ENCODE measurements at regions not wholly inside any gene's neighbourhood (a gene's known extent, or its start where the extent isn't known, plus 50 kb on each side); places are given as distances from the start of the nearest gene placed in this dataset.
"Not testable (repeated sequence)": the region's sequence is repeated elsewhere in the genome, so short reads cannot be mapped to it uniquely, and the experiment has no call there.

DNA sequence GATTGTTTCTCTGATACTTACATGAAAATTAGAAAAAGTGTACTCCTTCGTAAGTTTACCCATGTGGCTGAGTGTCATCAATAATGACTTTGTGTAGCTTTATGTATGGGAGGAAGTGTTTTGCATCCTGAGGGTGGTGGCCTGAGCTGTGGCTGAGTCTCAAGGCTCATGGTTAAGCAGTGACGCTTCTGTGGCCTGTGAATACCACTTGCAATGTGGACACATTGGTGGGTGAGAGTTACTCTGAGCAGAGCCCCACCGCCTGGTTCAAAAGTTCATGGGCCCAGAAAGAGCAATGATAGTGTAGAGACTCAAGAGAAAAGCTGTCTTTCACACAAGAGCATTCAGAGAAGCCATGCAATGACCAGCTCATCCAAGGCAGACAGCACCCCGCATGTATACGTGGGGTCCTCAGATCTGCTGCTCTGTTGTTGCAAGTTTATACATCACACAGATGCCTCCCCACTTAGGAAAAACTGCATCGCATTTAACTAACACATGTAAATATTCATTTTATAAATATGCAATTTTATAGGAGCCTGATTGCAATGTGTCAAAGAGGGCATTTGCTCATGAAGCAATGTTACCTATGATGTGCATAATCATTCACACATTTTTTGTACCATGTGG, 55.1 kb upstream of the FRMD6 start:
- TF ChIP-seq, protein P1, sequence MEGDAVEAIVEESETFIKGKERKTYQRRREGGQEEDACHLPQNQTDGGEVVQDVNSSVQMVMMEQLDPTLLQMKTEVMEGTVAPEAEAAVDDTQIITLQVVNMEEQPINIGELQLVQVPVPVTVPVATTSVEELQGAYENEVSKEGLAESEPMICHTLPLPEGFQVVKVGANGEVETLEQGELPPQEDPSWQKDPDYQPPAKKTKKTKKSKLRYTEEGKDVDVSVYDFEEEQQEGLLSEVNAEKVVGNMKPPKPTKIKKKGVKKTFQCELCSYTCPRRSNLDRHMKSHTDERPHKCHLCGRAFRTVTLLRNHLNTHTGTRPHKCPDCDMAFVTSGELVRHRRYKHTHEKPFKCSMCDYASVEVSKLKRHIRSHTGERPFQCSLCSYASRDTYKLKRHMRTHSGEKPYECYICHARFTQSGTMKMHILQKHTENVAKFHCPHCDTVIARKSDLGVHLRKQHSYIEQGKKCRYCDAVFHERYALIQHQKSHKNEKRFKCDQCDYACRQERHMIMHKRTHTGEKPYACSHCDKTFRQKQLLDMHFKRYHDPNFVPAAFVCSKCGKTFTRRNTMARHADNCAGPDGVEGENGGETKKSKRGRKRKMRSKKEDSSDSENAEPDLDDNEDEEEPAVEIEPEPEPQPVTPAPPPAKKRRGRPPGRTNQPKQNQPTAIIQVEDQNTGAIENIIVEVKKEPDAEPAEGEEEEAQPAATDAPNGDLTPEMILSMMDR (IDR thresholded peaks at IDR 0.05; ENCODE audit: insufficient read depth, missing control alignments), result no peak
- no peak for FAIRE-seq
- DNase-seq (ENCODE audit: insufficient read length, low spot score), result no peak

DNA sequence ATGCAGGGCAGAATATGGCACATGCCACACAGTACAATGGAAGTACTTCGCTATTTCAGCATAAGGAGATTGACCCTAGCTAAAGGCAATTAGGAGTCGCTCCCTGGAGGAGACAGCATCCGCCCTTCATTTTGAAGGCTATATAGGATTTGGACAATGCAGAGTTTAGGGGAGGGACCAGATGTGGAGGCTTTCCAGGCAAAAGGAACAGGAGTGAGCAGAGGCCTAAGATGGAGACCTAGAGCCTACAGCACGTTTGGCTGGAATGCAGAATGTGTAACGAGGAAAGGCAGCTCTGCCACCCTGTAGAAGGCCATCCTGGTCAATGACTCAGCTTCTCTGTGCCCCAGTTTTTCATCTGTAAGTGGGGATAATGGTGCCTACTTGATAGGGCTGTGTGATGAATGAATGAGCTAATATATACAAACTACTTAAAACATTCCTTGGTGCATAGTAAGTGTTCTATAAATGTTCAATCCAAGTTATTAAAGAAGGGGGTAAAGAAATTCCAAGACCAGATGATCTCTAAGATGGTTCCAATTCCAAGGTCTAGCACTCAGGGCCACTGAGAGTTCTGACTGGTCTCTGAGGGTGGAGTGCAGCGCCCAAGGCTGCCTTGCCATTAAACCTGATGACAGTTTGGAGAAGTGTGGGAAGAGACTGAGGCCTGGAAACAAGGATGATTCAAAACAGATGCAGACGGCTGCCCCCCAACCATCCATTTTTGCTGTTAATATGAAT, 54.3 kb upstream of the FRMD6 start:
- FAIRE-seq (no peak), DNase-seq (ENCODE audit: insufficient read length, low spot score) (no peak)
- TF ChIP-seq, protein P1 (IDR thresholded peaks at IDR 0.05; ENCODE audit: insufficient read depth, missing control alignments), result no peak

DNA sequence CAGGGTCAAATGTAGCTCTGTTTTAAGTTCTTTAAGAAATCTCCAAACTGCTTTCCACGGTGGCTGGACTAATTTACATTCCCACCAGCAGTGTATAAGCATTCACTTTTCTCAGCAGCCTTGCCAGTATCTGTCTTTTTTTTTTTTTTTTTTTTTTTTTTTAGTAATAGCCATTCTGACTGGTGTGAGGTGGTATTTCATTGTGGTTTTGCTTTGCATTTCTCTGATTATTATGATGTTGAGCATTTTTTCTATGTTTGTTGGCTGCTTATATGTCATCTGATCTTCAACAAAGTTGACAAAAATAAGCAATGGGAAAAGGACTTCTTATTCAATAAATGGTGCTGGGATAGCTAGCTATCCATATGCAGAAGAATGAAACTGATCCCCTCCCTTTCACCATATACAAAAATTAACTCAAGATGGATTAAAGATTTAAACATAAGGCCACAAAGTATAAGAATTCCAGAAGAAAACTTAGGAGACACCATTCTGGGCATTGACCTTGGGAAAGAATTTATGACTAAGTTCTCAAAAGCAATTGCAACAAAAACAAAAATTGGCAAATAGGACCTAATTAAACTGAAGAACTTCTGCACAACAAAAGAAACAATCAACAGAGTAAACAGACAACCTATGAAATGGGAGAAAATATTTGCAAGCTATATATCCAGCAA, 52.6 kb upstream of the FRMD6 start:
- not testable (repeated sequence) for FAIRE-seq; DNase-seq (ENCODE audit: insufficient read length, low spot score)

DNA sequence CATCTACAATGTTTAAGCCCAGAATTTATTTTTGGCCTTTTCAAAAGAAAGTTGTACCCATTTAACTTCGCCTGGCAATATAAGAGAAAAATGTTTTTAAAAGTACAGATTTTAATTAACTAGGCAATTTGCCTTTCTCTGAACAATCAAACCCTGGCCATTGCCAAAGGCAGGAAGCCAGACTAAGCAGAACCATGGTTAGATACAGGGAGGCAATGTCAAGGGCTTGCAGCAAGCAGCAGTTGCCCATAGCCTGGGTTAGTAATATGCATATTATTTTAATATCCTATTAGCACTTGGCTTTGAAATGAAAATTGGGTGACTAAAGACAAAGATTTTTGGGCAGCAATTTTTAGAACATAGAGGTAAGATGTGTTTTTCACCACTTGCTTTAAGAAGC, 51.1 kb upstream of the FRMD6 start:
- TF ChIP-seq, protein P1 (IDR thresholded peaks at IDR 0.05; ENCODE audit: insufficient read depth, missing control alignments), result no peak
- no peak for FAIRE-seq

More for the DNA sequence above, 51.1 kb upstream of the FRMD6 start:
- no peak for DNase-seq (ENCODE audit: insufficient read length, low spot score)

Data from D721Med (cell line).